Endometrium (tissue), 2 donors: ENCODE measurements at regions not wholly inside any gene's neighbourhood (a gene's known extent, or its start where the extent isn't known, plus 50 kb on each side); places are given as distances from the start of the nearest gene placed in this dataset.
A peak's percentile ranks its signal among the peaks of the same experiment; 100 is the strongest.

Experiments used
- FAIRE-seq: peaks from 2 replicates; lab custom pipeline; 2012; peaks lifted over from hg19 to GRCh38; lab: Jason Lieb, UNC
- donor health status: control.
- donor health status: control.

DNA sequence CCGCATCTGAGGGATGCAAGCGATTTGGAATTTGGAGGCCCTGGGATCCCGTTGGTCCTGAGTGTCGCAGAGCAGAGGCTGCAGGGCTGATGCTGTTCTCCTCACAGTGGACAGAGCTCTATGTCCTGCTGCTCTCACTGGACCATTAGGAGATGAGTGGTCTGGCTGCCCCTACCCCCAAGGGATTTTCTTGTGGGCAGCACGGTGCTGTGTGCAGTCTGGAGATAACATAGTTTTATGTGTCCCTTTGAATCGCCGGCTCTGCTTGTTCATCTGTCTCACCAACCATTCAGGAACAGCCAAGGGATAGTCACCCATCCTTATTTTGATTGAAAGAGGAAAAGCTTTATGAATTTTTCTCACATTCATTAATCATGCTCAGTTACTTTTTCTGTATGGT, 49.9 kb downstream of the CHRM3 start:
- no peak for FAIRE-seq

GRCh38 chr1:239437822-239438221, 51.5 kb downstream of the CHRM3 start:
- no peak for FAIRE-seq

DNA sequence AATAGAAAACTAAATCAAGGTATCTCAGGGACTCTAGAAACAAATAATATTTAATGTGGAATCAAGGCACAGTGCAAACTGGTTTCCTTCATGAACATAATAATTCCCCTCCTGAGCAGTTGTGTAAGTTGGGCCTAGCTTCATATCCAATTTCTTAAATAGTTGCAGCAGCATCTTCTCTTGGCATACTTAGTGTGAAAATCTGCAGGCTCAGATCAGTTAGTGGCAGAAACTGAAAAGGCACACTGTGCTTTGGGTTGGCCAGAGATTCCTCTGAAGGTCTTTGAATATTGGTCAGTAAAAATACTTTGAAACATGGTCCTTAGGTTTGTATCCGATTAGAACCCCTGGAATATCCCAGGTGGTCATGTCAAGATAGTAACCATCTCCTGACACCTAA, 52.5 kb downstream of the CHRM3 start:
- no peak for FAIRE-seq

- peak; percentile 74 for FAIRE-seq
Observed at GRCh38 chr1:239443361-239443760, 57.0 kb downstream of the CHRM3 start.

GRCh38 chr1:239446611-239447010, 60.2 kb downstream of the CHRM3 start:
- no peak for FAIRE-seq

GRCh38 chr1:239448911-239449310, 62.5 kb downstream of the CHRM3 start:
- no peak for FAIRE-seq

DNA sequence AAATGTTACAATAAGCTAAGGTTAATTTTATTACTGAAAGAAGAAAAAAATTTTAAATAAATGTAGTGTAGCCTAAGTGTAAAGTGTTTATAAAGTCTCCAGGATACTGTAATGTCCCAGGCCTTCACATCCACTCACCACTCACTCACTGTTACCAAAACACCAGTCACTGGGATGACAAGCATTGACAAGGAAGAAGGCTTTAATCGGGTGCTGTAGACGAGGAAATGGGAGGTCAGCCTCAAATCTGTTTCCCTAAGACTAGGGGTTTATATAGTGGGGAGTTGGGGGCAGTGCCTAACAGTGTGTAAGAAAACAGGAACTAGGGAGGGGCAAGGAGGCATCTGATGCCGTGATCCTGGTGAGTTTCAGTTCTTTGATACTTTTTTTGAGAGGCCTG, 69.4 kb downstream of the CHRM3 start:
- FAIRE-seq: no peak

DNA sequence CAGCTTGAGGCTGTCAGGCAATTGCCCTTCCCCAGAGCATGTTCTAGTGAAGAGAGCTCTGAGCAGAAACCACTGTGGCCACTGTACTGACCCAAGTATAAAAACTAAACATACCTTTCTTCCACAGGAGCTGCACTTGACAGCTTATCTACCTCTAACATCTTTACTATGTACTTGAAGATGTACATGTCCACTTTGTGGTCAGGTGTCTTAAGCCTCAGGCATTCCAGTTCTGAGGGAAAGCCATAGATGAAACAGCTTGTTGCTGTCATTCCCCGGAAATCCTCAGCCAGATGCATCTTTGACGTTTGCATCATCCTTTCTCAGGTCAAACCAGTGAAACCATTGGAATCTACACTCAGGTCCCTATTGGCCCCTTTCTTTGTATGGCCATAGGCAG, 70.4 kb downstream of the CHRM3 start:
- FAIRE-seq: no peak

GRCh38 chr1:239457491-239458143, 71.2 kb downstream of the CHRM3 start:
- FAIRE-seq: no peak

- FAIRE-seq: no peak
Observed at GRCh38 chr1:239458144-239458500, 71.8 kb downstream of the CHRM3 start.

GRCh38 chr1:239467730-239468129, 81.4 kb downstream of the CHRM3 start:
- FAIRE-seq: no peak

DNA sequence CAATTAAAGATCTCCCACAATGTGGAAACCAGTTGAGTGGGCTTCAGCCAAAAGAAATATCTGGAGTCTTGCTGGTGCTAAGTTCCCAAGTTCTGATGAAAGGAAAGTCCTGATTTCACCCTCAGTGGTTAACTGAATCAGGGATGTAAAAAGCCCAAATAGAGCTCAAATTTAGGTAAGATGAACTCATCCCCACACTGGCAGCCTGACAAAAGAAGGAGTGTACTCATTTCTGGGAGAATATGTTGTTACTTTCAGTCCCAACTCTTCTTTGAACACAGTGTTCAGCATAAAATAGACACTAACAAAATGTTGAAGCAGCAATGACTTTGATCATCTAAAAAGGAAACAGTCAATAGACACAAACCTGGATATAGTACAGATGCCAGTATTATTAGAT, 91.7 kb downstream of the CHRM3 start:
- FAIRE-seq: no peak

- no peak for FAIRE-seq
Observed at GRCh38 chr1:239483391-239483790, 97.0 kb downstream of the CHRM3 start.

DNA sequence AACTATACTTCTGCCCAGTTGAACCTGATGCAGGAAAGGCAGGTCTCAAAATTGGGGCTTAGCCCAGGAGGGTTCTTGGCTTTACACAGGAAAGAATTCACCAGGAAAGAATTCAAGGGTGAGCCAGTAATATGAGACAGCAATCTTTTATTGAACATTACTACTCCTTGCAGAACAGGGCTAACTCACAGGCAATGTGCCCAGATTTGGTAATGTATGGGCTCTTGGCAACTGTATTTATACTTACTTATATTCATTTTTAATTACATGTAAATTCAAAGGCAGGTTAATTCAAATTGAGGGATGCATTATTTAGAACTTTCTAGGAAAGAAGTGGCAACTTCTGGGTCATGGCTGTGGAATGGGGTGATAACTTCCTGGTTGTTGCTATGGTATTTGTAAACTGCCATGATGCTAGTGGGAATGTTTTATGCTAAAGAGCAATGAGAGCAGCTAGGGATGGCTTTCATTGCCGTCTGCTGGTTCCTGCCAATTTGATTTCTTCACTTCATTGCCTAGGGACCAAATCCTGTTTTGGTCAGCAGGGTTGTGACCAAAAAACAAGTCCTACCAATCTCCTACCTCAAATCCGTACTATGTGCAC, 107.5 kb downstream of the CHRM3 start:
- no peak for FAIRE-seq

GRCh38 chr1:239505094-239505493, 118.7 kb downstream of the CHRM3 start:
- no peak for FAIRE-seq

DNA sequence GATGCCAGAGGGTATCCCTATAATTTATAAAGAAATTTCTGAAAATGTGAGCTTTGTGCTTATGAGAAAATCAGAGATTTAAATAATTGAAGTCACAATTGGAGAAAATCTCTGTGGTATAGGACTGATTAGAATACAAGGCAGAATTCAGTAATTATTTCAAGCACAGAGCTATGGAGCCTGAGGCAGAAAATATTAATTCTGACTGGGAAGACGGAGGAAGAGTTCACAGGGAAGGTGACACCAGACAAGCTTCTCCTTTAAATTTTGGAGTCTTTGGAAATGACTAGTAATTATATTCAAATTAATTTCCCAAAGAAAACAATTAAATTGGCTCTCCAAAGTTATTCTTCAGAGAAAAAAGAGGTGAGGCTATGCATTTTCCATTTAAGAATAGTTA, 121.5 kb downstream of the CHRM3 start:
- FAIRE-seq: no peak

DNA sequence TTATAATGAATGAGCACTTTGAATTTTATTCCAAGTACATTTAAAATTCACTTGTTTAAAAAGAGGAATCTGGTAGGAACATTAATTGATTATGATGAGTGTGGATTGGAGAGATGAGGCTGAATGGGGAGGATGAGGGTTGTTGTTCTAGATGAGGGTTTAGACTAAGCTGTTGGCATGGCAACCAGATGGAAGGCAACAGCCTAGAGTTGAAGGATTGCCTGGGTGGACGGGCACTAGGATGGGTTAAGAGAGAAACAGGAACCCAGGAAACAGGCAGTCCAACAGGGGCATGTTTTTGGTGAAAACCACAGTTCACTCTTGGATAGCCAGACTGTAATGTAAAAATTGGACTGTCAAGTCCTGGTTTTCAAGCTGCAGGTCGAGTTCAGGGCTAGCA, 125.5 kb downstream of the CHRM3 start:
- FAIRE-seq: no peak

GRCh38 chr1:239516579-239516978, 130.2 kb downstream of the CHRM3 start:
- no peak for FAIRE-seq

GRCh38 chr1:239526391-239526790, 140.0 kb downstream of the CHRM3 start:
- no peak for FAIRE-seq

GRCh38 chr1:239527051-239527693, 140.8 kb downstream of the CHRM3 start:
- no peak for FAIRE-seq

DNA sequence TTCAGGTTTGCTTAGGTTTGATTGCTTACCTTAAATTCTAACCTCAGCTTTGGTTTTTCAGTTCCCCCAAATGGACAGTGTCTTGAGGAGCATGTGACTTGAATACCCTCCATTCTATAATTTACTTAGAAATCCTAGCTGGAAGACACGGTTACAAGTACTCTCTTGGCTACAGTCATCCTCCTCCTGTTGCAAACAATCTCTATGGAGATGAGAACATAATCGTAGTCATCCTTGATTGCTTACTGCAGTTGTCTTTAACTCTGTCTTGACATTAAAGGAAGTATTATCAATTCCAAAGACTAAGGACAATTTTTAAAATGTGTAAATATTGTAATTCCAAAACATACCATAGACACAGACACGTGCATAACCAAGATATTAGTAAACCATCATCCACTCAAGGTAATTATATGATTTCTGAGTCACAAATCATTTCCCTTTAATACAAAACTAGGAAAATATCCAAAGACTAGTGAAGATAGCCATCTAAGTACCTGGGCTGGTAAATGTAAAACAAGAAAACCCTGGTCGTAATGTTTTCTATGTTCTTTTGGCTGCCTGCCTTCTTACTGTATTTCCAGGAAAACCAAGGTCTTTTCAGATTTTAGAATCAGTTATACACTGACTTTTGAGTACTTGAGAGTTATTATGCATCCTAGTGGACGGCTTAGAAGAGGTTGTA, 149.9 kb downstream of the CHRM3 start:
- no peak for FAIRE-seq

DNA sequence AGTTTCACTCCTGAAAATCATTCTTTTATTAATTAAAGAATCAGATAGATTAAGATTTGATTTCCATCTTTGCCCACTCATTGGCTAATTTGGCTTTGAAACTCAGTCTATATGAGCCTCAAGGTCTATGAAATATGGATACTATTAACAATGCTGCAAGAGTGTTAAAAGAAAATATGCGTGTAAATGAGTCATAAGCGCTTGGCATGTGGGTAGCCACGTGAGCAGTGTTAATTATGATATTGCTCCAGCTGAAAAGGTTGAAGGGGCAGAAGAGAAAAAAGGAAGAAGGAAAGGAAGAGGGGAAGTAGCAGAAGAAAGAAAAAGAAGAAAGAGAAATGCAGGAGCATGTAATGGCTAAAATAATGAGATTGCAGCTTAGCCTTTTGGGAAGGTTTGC, 151.4 kb downstream of the CHRM3 start:
- no peak for FAIRE-seq

DNA sequence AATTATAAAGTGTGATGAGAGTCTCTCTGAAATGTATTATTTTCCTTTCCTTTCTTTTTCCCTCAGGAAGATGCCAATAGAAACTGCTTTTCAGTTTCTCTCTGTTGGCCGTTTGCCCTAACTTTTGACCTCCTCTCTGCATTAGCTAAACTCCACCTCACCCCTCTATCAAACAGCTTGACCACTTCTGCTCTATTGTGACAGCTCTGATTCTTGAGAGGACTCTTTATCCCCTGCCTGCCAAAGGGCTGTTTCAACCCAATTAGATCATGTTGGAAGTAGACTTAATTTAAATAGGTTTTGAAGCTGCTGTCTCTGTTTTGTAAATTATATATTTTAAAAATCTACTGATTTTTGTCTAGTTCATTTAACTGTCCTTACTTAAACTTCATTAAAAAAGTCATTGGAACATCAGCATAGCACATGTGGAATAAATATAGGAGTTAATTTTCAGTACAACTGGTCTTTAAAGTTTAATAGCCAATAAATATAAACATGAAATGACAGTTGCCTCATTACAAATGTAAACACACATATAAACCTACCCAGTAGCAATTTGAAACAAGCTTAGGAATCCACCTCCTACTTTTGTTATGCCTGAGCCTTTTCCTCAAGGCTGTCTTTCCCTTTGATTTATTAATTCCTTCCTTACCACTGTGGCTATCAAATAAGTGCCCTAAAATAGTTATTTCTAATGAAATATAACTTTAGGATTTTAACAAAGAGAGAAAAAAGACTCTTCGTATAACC, 152.0 kb downstream of the CHRM3 start:
- FAIRE-seq: peak; percentile 82
